Right lung (tissue), 2 donors: ENCODE measurements at regions not wholly inside any gene's neighbourhood (a gene's known extent, or its start where the extent isn't known, plus 50 kb on each side); places are given as distances from the start of the nearest gene placed in this dataset.

Source experiments
- DNase-seq, 2 donors: peaks; one replicate each; pipeline ENCODE4 v3.0.0-alpha.2; 2013

DNA sequence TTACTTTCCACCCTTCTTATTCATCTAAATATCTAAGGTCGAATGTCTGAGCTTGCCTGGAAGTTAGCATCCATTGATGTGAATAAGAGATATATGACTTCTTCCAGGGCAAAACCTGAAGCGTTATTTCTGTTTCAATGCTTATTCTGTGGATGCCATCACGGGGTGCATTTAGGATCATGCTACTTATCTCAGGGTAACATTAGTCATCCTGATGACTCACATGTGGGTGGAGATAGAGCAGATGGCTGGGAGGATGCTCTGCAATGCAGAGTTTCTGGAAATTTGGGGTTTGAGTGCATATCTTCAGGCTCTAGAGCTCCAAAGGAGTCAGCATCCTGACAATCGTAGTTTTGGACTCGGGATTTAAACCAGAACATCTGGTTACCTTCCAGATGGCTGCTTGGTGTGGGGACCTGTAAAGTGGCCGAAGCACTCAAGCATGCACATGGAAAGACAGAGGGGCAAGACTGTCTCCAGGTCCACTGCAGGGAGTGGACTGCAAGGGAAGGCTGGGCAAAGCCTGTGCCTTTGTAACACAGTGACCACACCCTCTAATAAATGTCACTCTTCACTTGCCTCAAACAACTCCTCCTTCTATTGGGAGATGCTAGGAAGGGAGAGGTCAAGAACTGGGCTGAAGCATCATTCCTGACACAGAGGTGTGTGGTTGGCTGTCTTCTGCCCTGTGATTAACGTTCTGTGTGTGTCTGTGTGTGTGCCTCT is 175.2 kb upstream of the SALL1 start:
- DNase-seq, result no peak

DNA sequence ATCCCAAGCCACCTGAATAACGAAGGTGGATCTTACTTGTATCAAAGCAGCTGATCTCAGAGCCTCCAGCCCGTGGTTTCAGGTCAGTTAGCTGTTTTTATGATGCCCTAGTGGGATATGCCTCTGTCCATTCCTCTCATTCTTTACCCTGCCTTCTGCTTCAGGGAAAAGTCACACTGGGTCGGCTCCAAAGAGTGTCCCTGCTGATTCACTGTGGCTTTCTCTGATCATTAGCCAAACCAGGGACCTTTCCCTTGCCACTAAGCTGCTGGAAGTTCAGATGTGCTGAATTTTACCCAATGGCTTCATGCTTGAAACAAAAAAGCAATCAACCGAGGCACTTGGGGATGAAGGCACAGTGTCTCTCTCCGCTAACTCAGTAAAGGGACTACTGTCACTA is 170.2 kb upstream of the SALL1 start:
- DNase-seq, result no peak

DNA sequence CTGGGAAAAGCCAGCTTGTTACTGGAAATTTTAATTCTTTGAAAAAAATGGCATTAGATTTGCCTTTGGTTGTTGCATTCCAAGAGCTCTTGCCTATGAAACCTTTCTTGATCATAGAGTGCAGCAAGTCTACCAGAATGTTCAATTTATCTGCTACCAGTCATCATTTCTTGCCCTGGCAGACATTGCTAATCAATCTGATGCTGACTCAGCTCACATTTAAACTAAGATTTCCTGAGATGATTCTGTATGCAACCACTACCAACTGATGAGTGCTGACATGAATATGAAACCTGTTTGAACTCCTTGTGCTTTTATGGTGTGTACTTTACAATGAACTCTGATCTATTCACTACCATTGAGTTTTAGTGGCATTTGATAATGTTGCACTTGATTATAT is 166.5 kb upstream of the SALL1 start:
- DNase-seq, result no peak

DNA sequence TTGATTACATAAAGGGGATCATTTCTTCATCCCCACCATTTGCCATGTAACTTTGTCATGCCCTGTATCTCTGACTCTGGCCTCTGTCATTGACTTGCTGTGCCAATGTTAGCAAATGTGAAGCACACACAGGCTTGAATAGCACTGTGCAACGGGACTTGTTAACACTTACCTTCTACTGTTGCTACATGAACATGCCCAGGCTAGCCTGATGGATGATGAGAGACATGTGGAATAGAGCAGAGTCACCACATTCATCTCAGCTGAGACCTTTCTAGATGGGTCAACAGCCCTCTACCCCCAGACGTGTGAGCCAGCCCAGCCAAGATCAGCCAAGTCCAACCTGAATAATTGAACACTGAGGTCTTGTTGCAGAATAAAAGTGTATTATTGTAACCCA is 162.1 kb upstream of the SALL1 start:
- DNase-seq, result no peak

DNA sequence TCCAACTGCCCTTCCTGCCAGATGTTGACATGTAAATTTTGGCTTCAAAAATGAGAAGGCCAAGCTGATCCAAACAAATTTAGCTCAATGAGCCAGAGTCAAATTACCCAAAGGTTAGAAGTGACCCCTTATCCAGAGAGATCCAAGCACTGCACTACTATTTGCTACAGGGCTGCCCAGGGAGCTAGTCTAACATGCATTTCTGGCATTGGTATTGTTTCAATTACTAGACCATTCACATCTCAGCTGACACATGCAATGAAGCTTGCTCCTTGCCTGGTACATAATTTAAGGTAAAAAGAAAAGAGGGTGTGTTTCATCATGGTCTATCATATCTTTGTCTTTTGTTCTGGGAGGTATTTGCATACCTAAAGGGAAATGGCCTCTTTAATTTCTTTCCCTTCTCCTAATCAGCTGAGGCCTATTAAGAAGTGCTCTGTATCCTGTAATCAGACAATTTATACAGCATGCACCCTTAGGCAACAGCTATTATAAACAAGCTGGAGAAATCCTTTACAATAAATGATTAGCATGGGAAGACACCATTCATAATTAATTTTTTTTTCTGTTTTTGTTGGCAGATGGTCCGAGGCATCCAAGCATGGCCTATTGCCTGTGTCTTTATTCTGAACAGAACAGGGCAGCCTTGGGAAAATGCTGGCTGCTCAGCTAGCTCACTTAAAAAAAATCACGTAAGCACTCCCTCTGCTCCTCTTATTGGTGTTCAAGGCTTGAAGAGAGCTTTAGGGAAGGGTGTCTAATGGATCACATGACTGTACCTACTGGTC is 161.5 kb upstream of the SALL1 start:
- DNase-seq, result no peak

DNA sequence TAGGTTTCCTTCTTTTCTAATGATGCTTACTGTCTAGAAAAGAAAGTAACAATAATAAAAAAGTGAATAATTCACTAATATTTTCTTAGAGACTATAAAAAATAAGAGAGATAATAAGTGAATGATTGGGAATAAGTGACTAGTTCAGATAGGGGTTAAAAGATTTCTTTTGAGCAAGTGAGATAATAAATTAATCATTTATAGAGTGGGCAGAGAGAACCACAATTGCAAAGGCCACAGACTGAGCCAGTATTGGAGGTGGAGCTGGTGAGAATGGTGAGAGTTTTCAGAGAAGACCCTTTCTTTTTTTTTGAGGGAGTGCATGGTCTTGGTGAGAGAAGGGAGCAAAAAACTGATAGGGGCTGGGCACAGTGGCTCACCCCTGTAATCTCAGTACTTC is 159.1 kb upstream of the SALL1 start:
- no peak for DNase-seq

DNA sequence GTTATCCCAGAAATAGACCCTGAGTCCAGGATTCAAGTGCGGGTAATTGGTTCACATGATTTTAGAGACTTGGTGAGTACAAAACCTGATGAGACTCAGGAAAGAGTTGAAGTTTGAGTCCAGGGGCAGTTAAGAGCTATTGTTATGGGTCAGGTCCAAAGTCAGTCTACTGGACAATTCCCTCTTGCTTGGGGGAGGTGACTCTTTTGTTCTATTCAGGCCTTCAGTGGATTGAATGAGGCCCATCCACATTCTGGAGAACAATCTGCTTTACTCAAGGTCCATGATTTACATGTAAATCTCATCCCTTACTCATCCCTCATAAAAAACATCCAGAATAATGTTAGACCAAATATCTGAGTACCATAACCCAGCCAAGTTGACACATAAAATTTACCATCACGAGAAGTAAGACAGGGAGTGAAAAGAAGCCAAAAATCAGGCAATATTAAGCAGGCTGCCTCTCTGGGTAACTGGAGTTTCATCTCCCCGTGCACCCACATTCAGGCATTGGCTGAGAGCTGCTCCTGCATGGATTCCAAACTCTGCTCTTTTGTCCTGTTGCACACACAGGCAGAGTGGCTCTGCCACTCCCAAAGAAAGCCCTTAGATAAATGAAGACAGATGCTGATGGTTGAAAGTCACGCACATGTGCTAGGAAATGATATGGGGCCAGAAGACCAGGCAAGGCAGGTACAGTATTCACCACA is 156.0 kb upstream of the SALL1 start:
- DNase-seq, result no peak

DNA sequence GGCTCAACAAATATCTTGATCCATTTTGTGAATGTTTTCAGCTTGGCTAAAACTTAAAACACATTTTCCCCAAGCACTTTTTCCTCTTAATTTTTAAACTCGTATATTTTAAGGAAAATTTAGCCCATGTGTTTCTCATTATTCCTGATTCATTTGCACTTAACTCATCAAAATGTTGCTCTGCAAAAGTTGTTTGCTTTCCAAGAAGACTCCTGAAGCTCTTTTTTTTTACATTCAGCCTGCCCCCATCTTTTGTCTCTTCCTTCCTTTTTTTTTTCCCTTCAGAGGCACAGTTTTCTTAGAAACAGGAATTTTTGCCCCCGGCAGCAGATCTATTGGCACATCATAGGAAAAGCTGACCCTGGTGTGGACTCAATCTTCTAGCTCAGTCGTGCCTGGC is 155.0 kb upstream of the SALL1 start:
- no peak for DNase-seq

DNA sequence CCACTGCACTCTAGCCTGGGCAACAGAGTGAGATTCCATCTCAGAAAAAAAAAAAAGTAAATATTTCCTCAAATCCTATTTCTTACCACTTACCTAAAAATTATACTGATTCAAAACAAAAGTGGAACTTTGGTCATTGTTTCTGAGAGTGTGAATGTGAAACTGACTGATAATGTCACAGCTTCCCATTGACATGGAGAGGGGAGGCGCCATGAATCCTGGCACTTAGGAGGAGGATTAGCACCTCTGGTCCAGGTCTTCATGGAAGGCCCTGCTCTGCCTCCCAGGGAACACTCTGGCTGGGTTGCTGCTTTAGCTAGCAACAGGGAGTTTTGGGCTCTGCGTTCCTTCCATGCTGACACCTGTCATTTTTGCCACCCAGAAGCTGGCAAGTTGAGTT is 154.3 kb upstream of the SALL1 start:
- no peak for DNase-seq

DNA sequence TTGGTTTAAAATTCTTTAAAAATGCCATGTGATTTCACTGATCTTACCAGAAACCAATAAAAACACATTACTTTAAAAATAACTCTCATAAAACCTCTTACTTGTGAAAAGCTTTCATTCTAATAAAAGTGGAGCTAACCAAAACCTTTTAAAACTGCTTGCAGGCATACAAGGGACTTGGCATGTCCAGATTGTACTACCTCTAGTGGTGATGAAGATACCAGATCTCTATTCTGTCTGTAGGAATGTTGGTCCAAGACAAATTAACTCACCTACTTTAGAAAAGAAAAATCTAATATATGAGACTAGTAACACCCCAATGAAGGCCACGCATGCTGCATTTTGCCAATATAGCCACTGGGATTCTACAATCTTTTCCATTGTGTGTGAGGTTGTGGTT is 151.0 kb upstream of the SALL1 start:
- no peak for DNase-seq

DNA sequence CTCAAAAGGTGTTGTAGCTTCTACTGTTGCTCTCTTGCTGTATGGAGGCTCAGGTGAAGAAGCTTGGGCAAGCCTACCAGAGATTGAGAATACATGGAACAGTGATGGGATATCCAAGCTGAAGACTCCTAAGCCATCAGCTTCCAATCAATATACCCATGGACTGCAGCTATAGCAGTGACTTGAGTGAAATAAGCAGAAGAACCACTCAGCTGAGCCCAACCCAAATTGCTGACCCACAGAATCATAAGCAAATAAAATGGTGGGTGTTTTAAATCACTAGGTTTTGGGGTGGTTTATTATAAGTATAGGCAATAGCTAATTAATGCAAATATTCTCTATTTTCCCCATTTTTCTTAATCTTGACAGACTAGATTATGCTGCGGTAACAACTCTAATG is 147.7 kb upstream of the SALL1 start:
- DNase-seq, result no peak

DNA sequence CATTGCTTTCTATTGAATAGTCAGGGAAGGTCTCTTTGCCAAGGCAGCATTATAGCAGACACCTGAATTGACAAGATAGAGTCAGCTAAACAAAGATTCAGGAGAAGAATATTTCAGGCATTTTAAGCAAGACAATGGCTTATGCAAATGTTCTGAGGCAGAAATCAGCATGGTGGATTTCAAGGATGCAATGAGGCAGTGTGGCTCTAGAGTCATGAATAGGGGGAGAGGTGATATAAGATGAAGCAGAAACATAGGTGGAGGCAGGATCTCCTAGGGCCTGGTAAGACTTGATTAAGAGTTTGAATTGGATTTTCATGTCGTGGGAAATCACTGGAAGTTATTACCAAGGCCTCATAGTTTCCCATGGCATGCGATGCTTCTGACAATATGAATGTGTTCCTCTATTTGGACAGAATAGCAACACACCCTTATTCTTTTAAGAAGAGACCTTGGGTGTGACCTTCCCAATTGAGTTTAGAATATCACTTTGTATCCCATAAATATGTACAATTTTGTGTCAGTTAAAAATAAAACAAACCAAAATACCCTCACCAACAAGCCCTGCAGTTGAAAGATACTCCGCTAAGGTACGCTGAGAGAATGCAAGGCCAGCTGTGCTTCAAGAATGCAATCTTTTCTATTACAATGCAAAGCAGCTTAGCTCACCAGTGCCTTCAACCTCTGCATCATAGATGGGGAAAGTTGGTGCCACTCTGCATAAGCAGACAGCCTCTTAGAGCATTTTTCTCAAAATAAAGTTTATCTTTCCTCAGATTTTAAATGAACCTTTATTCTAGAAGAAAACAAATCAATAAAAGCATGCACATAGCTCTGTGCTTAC is 139.6 kb upstream of the SALL1 start:
- no peak for DNase-seq

DNA sequence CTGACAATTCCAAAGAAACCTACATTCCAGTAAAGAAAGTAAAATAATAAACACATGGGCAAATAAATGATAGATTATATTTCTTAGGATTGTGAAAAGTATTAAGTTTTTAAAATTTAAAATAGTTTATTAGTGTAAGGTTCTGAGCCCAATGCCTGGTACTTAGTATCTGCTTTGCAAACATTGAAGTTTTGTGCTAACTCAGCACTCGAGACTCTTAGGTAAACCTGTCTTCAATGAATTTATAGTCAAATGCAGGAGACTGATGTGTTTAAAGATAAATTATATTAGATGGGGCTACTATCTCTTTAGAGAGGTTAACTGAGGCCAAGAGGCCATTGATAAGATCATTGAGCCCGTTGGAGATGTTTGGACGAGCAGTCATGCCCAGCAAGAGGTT is 138.3 kb upstream of the SALL1 start:
- no peak for DNase-seq

DNA sequence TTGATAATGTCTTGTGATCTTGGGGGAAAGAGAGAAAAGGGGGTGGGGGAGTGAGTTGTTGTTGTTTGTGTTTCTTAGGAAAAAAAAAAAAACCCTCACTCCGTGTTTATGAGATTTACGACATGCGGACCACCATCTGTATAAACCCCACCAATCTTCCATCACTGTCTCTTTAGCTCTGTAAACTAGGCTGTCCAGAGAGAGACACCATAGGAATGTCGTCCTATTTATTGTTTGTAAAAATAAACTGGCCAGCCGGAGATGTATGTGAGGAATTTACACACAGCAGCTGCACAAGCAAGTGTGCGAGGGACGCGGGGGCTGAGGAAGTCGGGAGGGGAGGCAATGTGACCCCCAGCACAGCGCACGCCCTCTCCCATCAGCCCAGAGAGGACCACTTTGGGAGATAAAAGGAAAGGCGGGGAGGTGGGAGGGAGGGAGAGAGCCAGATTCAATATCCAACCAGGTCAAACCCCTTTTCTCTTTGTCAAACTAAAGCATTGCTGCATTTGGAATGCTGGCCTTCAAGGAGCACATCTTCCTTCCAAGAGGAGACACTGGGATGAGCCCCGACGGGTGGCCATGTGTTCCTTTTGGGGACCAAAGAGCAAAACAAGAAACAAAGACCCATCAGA is 136.2 kb upstream of the SALL1 start:
- DNase-seq, result no peak

DNA sequence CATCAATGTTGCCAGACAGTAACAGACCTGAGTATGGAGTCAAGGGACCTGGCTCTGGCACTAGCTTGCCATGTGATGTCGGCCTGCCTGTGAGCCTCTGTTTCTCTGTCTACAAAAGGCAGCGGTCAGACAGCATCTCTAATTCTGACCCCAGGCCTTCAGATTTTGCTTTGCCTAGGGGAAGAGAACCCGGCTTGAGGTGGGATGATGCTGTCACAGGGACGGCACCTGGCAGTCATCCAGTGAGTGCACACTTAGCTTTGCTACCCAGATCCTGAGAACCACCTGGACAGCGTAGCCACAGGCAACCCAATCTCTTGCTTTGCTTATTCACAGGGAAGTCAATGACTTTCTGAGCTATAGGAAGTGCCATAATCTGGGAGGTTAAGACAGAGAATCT is 135.2 kb upstream of the SALL1 start:
- no peak for DNase-seq

DNA sequence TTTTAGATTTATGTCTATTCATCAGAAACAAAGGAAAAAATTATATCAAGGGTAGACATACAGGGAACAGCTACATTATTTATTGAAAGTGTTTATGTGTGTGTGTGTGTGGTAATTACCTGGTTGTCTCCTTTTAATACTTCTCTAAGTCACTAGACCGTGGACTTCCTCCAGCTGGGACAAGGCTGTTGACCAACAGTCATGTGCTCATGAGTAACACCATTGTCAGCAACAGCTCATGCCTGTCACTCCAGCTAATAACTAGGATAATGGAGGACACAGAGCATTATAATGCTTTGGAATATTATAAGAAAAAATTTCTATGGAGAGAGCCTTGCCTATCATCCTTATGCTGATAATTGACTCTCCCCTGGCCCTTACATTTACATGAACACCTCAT is 125.3 kb upstream of the SALL1 start:
- no peak for DNase-seq

DNA sequence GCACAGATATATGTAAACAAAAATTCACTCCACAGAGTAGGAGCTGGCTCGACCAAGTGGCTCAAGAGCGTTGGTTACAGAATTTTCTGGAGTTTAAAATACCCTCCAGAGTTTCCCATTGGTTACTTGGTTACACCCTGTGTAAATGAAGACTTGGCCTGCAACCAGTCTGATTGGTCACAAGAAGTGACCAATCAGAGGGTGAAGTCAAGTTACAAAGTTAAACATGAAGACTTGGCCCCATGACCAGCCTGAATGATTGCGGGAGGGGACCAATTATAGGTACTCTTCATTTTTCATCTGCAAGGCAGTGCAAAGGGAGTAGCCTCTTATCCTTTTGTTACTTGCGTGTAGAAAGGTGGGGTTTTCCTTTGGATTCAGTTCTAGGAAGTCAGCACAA is 121.3 kb upstream of the SALL1 start:
- DNase-seq, result no peak

DNA sequence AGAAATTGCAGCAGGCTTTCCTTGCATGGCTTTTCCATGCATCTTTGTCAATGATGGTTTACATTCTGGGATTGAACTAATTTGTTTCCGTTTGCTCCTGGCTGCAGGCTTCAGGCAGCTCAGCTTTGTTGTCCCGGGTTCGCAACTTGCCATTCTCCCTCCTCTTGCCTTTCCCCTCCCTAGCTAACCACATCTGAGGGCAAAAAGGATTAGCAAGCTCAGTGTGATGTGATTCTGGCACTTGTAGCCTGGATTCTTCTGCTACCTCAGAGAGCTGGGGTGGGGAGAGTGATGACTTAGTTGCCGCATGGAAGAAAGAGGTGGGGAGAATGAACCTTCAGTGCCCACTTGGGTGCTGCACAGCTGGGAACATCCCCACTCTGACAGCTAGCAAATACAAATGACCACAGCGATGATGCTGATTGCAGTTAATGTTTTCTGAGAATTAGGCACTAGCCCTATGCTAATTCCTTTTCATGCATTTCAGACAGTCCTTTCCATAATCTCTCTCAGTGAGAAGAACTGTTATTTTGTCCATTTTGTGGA is 120.2 kb upstream of the SALL1 start:
- DNase-seq, result no peak

DNA sequence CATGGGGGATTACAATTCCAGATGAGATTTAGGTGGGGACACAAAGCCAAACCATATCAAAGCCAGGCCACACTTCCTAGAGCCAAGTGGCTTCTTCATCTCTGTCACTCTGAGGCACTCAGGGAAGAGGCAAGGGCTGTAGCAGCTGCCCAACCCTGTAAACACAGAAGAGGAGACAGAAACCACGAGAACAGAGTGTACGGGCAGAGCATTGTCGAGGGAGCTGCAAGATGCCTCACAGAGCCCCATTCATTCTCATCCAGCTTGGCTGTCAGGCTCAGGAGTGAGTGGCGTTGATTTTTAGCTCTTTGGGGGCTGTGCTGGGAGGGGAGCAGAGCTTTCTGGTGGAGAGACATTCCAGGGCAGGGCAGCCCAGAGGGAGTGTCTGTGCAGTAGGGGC is 117.2 kb upstream of the SALL1 start:
- no peak for DNase-seq

DNA sequence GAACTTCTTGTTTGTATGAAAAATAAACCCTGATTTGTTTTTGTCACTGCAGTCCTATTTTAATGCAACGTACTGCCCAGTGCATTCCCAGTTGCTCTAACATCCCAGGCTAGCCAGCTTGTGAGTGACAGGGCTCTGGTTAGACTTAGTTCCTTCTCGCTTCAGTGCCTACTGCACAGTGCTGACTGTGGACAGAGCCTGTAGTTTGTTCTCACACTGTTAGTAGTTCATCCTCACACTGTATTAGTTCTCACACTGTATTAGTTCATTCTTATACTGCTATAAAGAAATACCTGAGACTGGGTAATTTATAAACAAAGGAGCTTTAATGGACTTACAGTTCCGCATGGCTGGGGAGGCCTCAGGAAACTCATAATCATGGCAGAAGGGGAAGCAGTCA is 116.6 kb upstream of the SALL1 start:
- DNase-seq, result no peak

DNA sequence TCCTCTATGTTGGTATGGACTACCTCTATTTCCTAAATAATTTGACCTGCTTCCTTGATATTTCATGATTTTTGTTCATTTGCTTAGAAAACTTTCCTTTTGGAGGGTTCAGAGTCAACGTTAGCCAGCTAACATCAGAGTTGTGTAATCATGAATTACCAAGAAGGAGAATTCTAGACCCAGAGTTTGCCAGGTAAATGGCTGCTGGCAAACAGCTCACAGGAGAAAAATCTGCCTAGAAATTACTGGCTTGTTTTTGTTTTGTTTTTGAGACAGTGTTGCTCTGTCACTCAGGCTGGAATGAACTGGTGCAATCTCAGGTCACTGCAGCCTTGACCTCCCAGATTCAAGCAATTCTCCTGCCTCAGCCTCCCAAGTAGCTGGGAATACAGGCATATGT is 111.4 kb upstream of the SALL1 start:
- no peak for DNase-seq
